ENCODE measurements at regions not wholly inside any gene's neighbourhood (a gene's known extent, or its start where the extent isn't known, plus 50 kb on each side); places are given as distances from the start of the nearest gene placed in this dataset.
"Not testable (repeated sequence)": the region's sequence is repeated elsewhere in the genome, so short reads cannot be mapped to it uniquely, and the experiment has no call there.

GRCh38 chr16:32116533-32116932, 136.6 kb upstream of the TP53TG3D start:
- DNase-seq: not testable (repeated sequence)

- DNase-seq: not testable (repeated sequence)
These were observed 132.7 kb upstream of the TP53TG3D start for GRCh38 chr16:32120372-32120771.

DNA sequence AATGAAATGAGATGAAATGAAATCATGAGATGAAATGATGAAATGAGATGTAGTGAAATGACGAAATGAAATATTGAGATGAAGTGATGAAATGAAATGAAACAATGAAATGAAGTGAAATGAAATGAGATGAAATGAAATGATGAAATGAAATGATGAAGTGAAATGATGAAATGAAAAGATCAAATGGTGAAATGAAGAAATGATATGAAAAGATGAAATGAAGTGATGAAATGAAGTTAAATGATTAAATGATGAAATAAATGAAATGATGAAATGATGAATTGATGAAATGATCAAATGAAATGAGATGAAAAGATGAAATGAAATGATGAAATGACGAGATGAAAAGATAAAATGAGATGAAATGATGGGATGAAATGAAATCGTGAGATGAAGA, 132.3 kb upstream of the TP53TG3D start:
- DNase-seq: not testable (repeated sequence)

- DNase-seq: not testable (repeated sequence)
These were observed 131.7 kb upstream of the TP53TG3D start for GRCh38 chr16:32121273-32121900.

GRCh38 chr16:32152434-32152833, 100.7 kb upstream of the TP53TG3D start:
- DNase-seq: not testable (repeated sequence)

- not testable (repeated sequence) for DNase-seq
These were observed 65.0 kb upstream of the TP53TG3D start for GRCh38 chr16:32187918-32188669.

GRCh38 chr16:32202585-32202984, 50.5 kb upstream of the TP53TG3D start:
- not testable (repeated sequence) for DNase-seq
